Neuronal stem cell (in vitro differentiated cells): ENCODE measurements at regions not wholly inside any gene's neighbourhood (a gene's known extent, or its start where the extent isn't known, plus 50 kb on each side); places are given as distances from the start of the nearest gene placed in this dataset.

Source experiments
- DNase-seq: peaks from one replicate; pipeline ENCODE4 v3.0.0-alpha.2; 2013; ENCODE audit warnings: low spot score
- H2AFZ ChIP-seq: one replicate; pipeline ENCODE4 v1.6.1; 2013; ENCODE audit warnings: mild to moderate bottlenecking, low read length, inconsistent platforms
- H2AK5ac ChIP-seq: 2 replicates; pipeline ENCODE4 v1.6.1; 2013; ENCODE audit warnings: low read depth, mild to moderate bottlenecking, inconsistent platforms, low read length, moderate library complexity, mixed read lengths
- H2BK120ac ChIP-seq: 2 replicates; pipeline ENCODE4 v1.6.1; 2013; ENCODE audit warnings: low read depth, mild to moderate bottlenecking, inconsistent platforms, low read length, moderate library complexity, mixed read lengths
- H2BK12ac ChIP-seq: one replicate; pipeline ENCODE4 v1.6.1; 2013; ENCODE audit warnings: low read length, inconsistent platforms
- H2BK15ac ChIP-seq: 2 replicates; pipeline ENCODE4 v1.6.1; 2013; ENCODE audit warnings: mild to moderate bottlenecking, low read length, inconsistent platforms, mixed read lengths
- H2BK5ac ChIP-seq: one replicate; pipeline ENCODE4 v1.6.1; 2013; ENCODE audit warnings: inconsistent platforms, mild to moderate bottlenecking, low read length, moderate library complexity
- H3K14ac ChIP-seq: one replicate; pipeline ENCODE4 v1.6.1; 2013; ENCODE audit warnings: low read length, inconsistent platforms
- H3K18ac ChIP-seq: 2 replicates; pipeline ENCODE4 v1.6.1; 2013; ENCODE audit warnings: low read length, inconsistent platforms
- H3K23ac ChIP-seq: 2 replicates; pipeline ENCODE4 v1.6.1; 2013; ENCODE audit warnings: low read depth, mild to moderate bottlenecking, mixed read lengths, low read length, inconsistent platforms; ENCODE audit not compliant: poor library complexity
- H3K27ac ChIP-seq: replicated peaks from 3 replicates; pipeline ENCODE4 v1.5.1; 2013; ENCODE audit warnings: low read length, inconsistent platforms
- H3K27me3 ChIP-seq, 3 experiments: 2 replicates each; pipeline ENCODE4 v1.6.1; 2013; ENCODE audit warnings: low read length in 3 of 3, mild to moderate bottlenecking in 2 of 3, inconsistent platforms in 1 of 3, low read depth in 1 of 3, mixed read lengths in 1 of 3, moderate library complexity in 1 of 3; ENCODE audit not compliant: control insufficient read depth in 3 of 3, insufficient read depth in 3 of 3
- H3K36me3 ChIP-seq, 2 donors: replicated peaks in 1 of 2; 2 replicates each; pipeline ENCODE4 v1.6.1; 2013; ENCODE audit warnings: low read length in 2 of 2; ENCODE audit not compliant: control insufficient read depth in 2 of 2, insufficient read depth in 2 of 2
- H3K4ac ChIP-seq: 2 replicates; pipeline ENCODE4 v1.6.1; 2013; ENCODE audit warnings: inconsistent platforms, mild to moderate bottlenecking, low read length, moderate library complexity
- H3K4me1 ChIP-seq, 2 donors: 1 replicate in 1 of 2; 2 replicates in 1 of 2; pipeline ENCODE4 v1.6.1; 2013; ENCODE audit warnings: low read length in 2 of 2, low read depth in 1 of 2; ENCODE audit not compliant: control insufficient read depth in 2 of 2, insufficient read depth in 1 of 2
- H3K4me2 ChIP-seq: one replicate; pipeline ENCODE4 v1.6.1; 2013; ENCODE audit warnings: mild to moderate bottlenecking, low read length, inconsistent platforms; ENCODE audit not compliant: insufficient read depth, poor library complexity, severe bottlenecking
- H3K4me3 ChIP-seq, 2 donors: 2 replicates each; pipeline ENCODE4 v1.5.1; 2013; ENCODE audit warnings: low read length in 2 of 2, mild to moderate bottlenecking in 2 of 2, inconsistent platforms in 1 of 2, moderate library complexity in 1 of 2
- H3K79me1 ChIP-seq: one replicate; pipeline ENCODE4 v1.6.1; 2013; ENCODE audit warnings: low read depth, mild to moderate bottlenecking, inconsistent platforms, low read length, moderate library complexity
- H3K9ac ChIP-seq: one replicate; pipeline ENCODE4 v1.6.1; 2013; ENCODE audit warnings: mild to moderate bottlenecking, low read depth, low read length, inconsistent platforms; ENCODE audit not compliant: poor library complexity
- H3K9me3 ChIP-seq, 2 donors: replicated peaks in 1 of 2; 2 replicates each; pipeline versions ENCODE3 to v1.6.1; 2013; ENCODE audit warnings: low read length in 2 of 2, mild to moderate bottlenecking in 2 of 2, inconsistent platforms in 1 of 2, low read depth in 1 of 2, mixed read lengths in 1 of 2, moderate library complexity in 1 of 2; ENCODE audit not compliant: control insufficient read depth in 2 of 2, insufficient read depth in 1 of 2
- H4K8ac ChIP-seq: one replicate; pipeline ENCODE4 v1.6.1; 2013; ENCODE audit warnings: low read depth, mild to moderate bottlenecking, inconsistent platforms, low read length, moderate library complexity
- H4K91ac ChIP-seq: one replicate; pipeline ENCODE4 v1.6.1; 2013; ENCODE audit warnings: low read length, low read depth, mild to moderate bottlenecking, inconsistent platforms; ENCODE audit not compliant: poor library complexity
- WGBS, 2 donors: extraction: QIAGEN DNeasy Blood & Tissue Kit; methylation state at CpG; one replicate each; pipeline ENCODE4 v1.1.7; 2013; ENCODE audit warnings: missing lambda C conversion rate in 2 of 2, mixed read lengths in 1 of 2; ENCODE audit not compliant: insufficient read length in 2 of 2, insufficient replicate concordance in 1 of 2; ENCODE audit errors: extremely low coverage in 2 of 2; 5-methylcytosine and 5-hydroxymethylcytosine counted together

- Histone ChIP-seq H3K79me1 (no peaks in the 10 kb centered on the region), H3K27ac (no peak overlapping the region), H3K4me2 (no peak overlapping the region), H3K23ac (peak overlapping the region; percentile 86), H2BK120ac (no peak overlapping the region), H2AFZ (no peak overlapping the region), H3K36me3 (no peaks in the 10 kb centered on the region), H3K18ac (peak overlapping the region; percentile 42), H3K4me3 (no peak overlapping the region), H3K9ac (peak overlapping the region; percentile 55), H3K27me3 (no peaks in the 10 kb centered on the region), H2AK5ac (no peak overlapping the region), H2BK12ac (no peak overlapping the region), H3K4me1 (peaks cover 0 to 2% of the 10 kb centered on the region in 2 donors), H4K91ac (no peak overlapping the region), H4K8ac (no peak overlapping the region), H3K14ac (peak overlapping the region; percentile 95), H3K9me3 (no peaks in the 10 kb centered on the region), H3K4ac (no peak overlapping the region), H2BK5ac (no peak overlapping the region), H2BK15ac (no peak overlapping the region)
- no CpG with 5 or more reads among the region's 7 CpGs for WGBS, 2 donors
- no peak for DNase-seq
These were observed 280.1 kb downstream of the NUP35 start for GRCh38 chr2:183404392-183404791.

GRCh38 chr2:183408562-183408961, 284.3 kb downstream of the NUP35 start:
- Histone ChIP-seq H3K27me3 (no peaks in the 10 kb centered on the region), H3K4me3 (no peak overlapping the region), H3K9me3 (no peaks in the 10 kb centered on the region), H2BK5ac (no peak overlapping the region), H3K18ac (no peak overlapping the region), H2AK5ac (no peak overlapping the region), H3K9ac (no peak overlapping the region), H3K4ac (no peak overlapping the region), H3K36me3 (no peaks in the 10 kb centered on the region), H4K91ac (no peak overlapping the region), H3K23ac (no peak overlapping the region), H3K79me1 (no peaks in the 10 kb centered on the region), H2BK12ac (no peak overlapping the region), H3K14ac (no peak overlapping the region), H3K4me2 (no peak overlapping the region), H3K4me1 (peaks cover 0 to 3% of the 10 kb centered on the region in 2 donors), H2BK120ac (no peak overlapping the region), H4K8ac (no peak overlapping the region), H2BK15ac (no peak overlapping the region), H2AFZ (no peak overlapping the region), H3K27ac (no peak overlapping the region)
- no peak for DNase-seq
- no CpG with 5 or more reads among the region's 1 CpG for WGBS, 2 donors

DNA sequence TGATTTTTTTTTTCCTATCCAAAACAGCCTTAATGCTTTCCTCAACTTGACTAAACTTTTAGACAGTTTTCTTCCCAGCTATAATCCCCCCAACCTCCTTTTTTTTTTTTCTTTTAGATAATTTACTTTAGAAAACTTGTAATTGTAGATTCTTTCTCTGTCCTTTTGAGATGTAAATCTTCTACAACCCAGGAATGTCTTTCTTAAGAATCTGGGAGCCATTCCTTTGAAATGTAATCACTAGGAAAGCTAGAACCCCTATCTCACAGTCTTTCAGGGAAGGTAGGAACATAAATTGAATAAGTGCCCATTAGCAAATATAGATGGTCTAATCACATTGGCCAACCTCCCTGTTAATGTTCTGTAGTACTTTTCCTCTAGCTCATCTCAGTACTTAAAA, 285.4 kb downstream of the NUP35 start:
- no peak overlapping the region for H4K91ac ChIP-seq
- no peak for DNase-seq
- no peak overlapping the region for H2AFZ ChIP-seq
- H3K23ac ChIP-seq = no peak overlapping the region
- no peak overlapping the region for H3K4ac ChIP-seq
- no peaks in the 10 kb centered on the region for H3K79me1 ChIP-seq
- no peak overlapping the region for H2BK15ac ChIP-seq
- no peak overlapping the region for H3K14ac ChIP-seq
- H3K9ac ChIP-seq = no peak overlapping the region
- H3K27me3 ChIP-seq = no peaks in the 10 kb centered on the region
- H3K27ac ChIP-seq = no peak overlapping the region
- H3K4me3 ChIP-seq = no peak overlapping the region
- no peaks in the 10 kb centered on the region for H3K36me3 ChIP-seq
- no peak overlapping the region for H3K18ac ChIP-seq
- peaks cover 0 to 3% of the 10 kb centered on the region in 2 donors for H3K4me1 ChIP-seq
- no peak overlapping the region for H2BK120ac ChIP-seq
- H2BK12ac ChIP-seq = no peak overlapping the region
- no peak overlapping the region for H2AK5ac ChIP-seq
- H2BK5ac ChIP-seq = no peak overlapping the region
- H3K9me3 ChIP-seq = no peaks in the 10 kb centered on the region
- H3K4me2 ChIP-seq = no peak overlapping the region
- H4K8ac ChIP-seq = no peak overlapping the region

DNA sequence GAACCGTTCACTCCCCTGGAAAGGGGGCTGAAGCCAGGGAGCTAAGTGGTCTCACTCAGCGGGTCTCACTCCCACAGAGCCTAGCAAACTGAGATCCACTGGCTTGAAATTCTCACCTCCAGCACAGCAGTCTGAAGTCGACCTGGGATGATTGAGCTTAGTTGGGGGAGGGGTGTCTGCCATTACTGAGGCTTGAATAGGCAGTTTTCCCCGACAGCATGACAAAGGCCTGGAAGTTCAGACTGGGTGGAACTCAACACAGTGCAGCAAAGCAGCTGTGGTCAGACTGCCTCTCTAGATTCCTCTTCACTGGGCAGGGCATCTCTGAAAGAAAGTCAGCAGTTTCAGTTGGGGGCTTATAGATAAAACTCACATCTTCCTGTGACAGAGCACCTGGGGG, 292.5 kb downstream of the NUP35 start:
- Histone ChIP-seq H3K4ac (no peak overlapping the region), H4K91ac (no peak overlapping the region), H3K9ac (no peak overlapping the region), H3K23ac (no peak overlapping the region), H3K14ac (no peak overlapping the region), H2AFZ (peak overlapping the region; percentile 73), H3K27me3 (no peaks in the 10 kb centered on the region), H3K9me3 (no peaks in the 10 kb centered on the region), H2BK15ac (no peak overlapping the region), H3K36me3 (no peaks in the 10 kb centered on the region), H3K18ac (no peak overlapping the region), H2BK5ac (no peak overlapping the region), H3K79me1 (no peaks in the 10 kb centered on the region), H4K8ac (no peak overlapping the region), H3K4me3 (no peak overlapping the region), H3K4me1 (peaks cover 0 to 8% of the 10 kb centered on the region in 2 donors), H2AK5ac (no peak overlapping the region), H2BK120ac (no peak overlapping the region), H3K4me2 (no peak overlapping the region), H2BK12ac (no peak overlapping the region), H3K27ac (no peak overlapping the region)
- WGBS, 2 donors = no CpG with 5 or more reads among the region's 4 CpGs
- DNase-seq = peak; percentile 14
